ES-I3 (cell line): ENCODE measurements at regions not wholly inside any gene's neighbourhood (a gene's known extent, or its start where the extent isn't known, plus 50 kb on each side); places are given as distances from the start of the nearest gene placed in this dataset.

ENCODE experiments used
- H3K36me3 ChIP-seq: 2 replicates; pipeline ENCODE4 v1.6.1; 2013; ENCODE audit warnings: mild to moderate bottlenecking, low read length, control low read depth, moderate library complexity; ENCODE audit not compliant: insufficient read depth
- H3K4me1 ChIP-seq: 2 replicates; pipeline ENCODE4 v1.6.1; 2013; ENCODE audit warnings: mild to moderate bottlenecking, control low read depth, low read length; ENCODE audit not compliant: insufficient read depth
- H3K9ac ChIP-seq: 2 replicates; pipeline ENCODE4 v1.6.1; 2013; ENCODE audit warnings: low read depth, mild to moderate bottlenecking, low read length, moderate library complexity
- H3K9me3 ChIP-seq: 2 replicates; pipeline ENCODE4 v1.6.1; 2013; ENCODE audit warnings: mild to moderate bottlenecking, low read length, moderate library complexity; ENCODE audit not compliant: control insufficient read depth, insufficient read depth

DNA sequence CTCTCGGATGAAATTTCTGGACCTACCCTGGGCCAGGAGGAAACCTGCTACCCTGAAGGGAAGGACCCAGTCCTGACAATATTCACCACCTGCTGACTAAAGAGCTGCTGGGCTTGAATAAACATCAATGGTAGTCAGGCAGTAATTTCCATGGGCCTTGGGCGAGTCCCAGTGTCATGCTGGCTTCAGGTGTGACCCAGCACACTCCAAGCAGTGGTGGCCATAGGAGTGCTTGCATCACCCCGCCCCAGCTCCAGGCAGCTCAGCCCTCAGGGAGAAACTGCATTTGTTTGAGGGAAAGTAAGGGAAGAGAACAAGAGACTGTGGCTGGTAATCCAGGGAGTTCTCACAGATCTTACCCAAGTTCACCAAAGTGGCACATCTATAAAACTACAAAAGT lies 261.8 kb upstream of the DCBLD2 start:
- Histone ChIP-seq H3K9ac (no peak overlapping the region), H3K9me3 (peaks cover 18% of the 10 kb centered on the region), H3K4me1 (no peaks in the 10 kb centered on the region), H3K36me3 (no peaks in the 10 kb centered on the region)

DNA sequence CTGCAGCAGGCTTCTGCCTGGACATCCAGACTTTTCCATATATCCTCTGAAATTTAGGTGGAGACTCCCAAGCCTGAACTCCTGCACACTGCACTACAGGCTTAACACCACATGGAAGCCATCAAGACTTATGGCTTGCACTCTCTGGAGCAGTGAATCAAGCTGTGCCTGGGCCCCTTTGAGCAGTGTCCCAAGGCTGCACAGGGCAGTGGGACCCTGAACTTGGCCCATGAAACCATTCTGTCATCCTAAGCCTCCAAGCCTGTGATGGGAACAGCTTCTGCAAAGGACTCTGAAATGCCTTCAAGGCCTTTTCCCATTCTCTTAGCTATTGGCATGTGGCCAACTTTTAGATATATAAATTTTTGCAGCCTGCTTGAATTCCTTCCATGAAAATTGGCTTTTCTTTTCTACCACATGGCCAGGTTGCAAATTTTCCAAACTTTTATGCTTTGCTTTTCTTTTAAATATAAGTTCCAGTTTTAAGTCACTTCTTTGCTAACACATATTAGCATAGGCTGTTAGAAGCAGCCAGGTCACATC lies 257.8 kb upstream of the DCBLD2 start:
- Histone ChIP-seq H3K4me1 (no peaks in the 10 kb centered on the region), H3K9me3 (peaks cover 25% of the 10 kb centered on the region), H3K36me3 (no peaks in the 10 kb centered on the region), H3K9ac (no peak overlapping the region)

DNA sequence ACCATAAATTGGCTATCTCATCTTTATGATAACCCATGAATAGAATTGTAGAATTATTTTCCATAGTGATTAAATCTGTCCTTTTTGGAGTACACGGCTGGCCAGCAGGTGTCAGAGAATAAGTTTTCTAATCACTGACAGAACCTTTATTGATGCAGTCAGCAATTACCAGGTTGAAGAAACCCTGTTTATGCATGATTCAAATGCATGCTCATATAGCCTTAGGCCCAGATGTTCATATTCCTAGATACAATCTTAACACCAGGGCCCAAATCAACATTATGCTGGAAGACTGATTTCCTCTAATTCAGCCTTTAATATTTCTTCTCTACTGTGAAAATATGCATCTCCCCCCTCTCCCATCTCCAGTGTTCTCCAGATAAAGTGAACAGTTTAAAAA lies 243.5 kb upstream of the DCBLD2 start:
- H3K9ac ChIP-seq: no peak overlapping the region
- H3K4me1 ChIP-seq: no peaks in the 10 kb centered on the region; the same call in 1 of the 2 replicates
- no peaks in the 10 kb centered on the region for H3K36me3 ChIP-seq
- H3K9me3 ChIP-seq: no peaks in the 10 kb centered on the region

DNA sequence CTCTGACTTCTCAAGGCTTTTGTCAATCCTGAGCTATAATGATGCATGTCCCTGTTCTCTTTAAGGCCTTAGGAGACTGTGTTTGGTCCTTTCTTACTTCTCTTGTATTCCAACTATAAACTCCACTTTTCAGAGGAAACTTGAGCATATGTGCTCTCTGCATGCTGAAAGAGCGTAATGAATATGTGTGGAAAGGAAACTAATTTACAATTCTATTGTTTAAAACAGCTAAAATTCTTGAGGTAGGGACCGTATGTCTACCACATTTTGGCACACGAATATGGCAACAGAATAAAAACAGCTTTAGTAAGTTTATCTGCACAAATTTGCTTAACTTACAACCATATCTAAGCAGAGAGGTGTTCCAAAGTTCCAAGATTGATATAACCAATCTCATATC lies 242.0 kb upstream of the DCBLD2 start:
- no peaks in the 10 kb centered on the region; the same call in 1 of the 2 replicates for H3K4me1 ChIP-seq
- H3K9ac ChIP-seq: no peak overlapping the region
- H3K36me3 ChIP-seq: no peaks in the 10 kb centered on the region
- H3K9me3 ChIP-seq: no peaks in the 10 kb centered on the region

DNA sequence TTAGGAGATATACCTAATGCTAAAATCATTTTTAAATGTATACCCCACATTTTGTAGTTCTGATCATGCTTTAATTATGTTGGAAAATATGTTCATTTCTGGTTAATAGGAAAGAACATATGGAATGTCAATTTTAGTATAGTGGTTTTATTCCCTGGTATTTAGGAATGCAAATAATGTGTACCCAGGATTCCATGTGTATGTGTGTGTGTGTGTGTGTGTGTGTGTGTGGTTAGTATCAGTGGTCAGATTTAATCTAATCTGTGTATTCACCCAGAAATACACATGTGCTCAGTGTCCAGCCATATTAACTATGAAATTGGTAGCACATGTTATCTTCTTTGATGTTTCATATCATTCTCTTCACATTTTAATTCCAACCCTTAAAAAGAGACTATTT lies 233.5 kb upstream of the DCBLD2 start:
- Histone ChIP-seq H3K9ac (no peak overlapping the region), H3K9me3 (no peaks in the 10 kb centered on the region), H3K4me1 (no peaks in the 10 kb centered on the region), H3K36me3 (no peaks in the 10 kb centered on the region)

DNA sequence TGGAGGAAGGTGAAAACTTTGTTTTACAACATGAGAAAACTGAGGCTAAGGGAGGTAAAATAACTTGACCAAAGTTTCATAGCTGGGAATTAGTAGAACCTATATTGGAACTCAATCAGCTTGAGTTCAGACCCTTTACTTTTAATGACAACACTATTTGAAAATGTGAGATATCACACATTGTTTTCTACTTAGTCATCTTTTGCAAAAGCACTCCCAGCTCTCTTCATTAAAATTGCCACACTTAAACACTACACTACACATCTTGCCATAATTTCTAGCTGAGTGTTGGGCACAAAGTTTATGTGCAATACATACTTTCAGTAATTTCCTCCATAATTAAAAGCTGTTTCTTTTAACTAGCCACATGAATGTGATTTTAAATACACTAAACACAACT lies 230.4 kb upstream of the DCBLD2 start:
- no peaks in the 10 kb centered on the region for H3K36me3 ChIP-seq
- no peaks in the 10 kb centered on the region for H3K4me1 ChIP-seq
- no peak overlapping the region for H3K9ac ChIP-seq
- H3K9me3 ChIP-seq: no peaks in the 10 kb centered on the region

DNA sequence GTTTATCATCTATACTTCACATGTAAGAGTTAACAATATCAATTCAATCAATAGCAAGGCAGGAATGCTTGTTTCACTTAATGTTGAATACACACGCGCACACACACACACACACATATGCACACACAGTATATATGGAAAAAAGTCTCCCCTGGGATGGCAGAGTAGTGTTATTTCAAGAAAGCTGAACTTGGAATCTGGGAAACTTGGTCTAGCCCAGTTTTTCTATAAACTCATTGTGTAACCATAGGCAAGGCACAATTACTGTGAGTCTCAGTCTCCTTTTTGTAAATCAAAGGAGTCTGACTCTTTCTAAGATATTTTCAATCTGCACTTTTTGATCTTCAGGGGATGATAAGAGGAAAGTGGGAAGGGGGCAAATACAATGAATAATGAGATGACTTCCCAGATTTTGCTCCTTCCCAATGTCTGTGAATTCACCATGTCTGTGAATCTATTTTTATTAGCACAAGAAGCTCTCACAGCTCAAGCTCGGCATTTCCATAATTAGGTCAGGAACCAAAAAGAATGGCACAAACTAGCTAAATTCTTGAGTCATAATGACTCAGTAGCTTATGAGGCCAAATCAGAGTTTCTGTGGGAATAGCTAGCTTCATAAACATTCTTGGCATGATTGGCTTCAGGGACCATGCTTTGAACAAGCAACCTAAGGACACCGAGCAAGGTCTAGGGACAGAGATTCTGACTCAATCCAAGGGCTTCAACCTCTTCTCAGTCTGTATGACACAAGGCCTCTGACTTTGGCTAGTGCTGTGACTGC lies 227.4 kb upstream of the DCBLD2 start:
- no peaks in the 10 kb centered on the region for H3K4me1 ChIP-seq
- H3K9me3 ChIP-seq: no peaks in the 10 kb centered on the region
- H3K36me3 ChIP-seq: no peaks in the 10 kb centered on the region
- H3K9ac ChIP-seq: no peak overlapping the region

DNA sequence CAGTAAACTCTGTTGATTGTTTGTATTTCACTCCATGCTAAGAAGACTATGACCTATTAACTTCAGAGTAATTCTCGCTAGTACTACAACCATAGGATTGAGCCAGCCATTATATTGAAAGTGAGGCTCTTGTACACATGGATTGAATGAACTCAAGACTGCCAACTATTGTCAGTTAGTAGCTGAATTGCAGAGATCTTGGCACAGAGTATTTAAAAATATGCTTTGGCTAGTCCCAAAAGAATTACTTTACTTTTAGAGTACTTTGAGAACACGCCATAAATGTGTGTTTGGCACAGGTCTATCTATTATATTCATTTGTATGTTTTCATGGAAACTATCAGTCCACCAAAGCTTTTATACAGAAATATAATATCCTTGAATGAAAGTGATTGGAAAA lies 226.7 kb upstream of the DCBLD2 start:
- no peaks in the 10 kb centered on the region for H3K9me3 ChIP-seq
- no peaks in the 10 kb centered on the region for H3K36me3 ChIP-seq
- no peak overlapping the region for H3K9ac ChIP-seq
- no peaks in the 10 kb centered on the region for H3K4me1 ChIP-seq

DNA sequence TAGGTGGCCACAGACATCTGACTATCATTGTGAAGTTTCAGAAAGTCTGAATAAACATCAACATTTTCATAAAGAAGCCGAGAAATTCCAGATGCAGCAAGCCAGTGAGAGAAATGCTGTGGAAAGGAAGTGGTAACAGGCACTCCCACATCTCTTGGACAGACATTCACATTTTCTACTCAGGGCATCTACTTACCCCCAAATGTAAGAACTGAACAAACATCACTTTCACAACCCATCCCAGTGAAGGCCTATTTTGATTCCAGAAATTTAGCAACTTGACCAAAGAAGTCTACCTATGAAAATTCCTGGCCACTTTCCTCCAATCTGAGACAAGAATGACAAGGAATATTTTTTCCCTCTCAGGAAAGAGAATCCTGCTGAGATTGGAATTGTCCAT lies 224.8 kb upstream of the DCBLD2 start:
- H3K9me3 ChIP-seq: no peaks in the 10 kb centered on the region
- no peaks in the 10 kb centered on the region for H3K36me3 ChIP-seq
- H3K9ac ChIP-seq: no peak overlapping the region
- no peaks in the 10 kb centered on the region for H3K4me1 ChIP-seq

DNA sequence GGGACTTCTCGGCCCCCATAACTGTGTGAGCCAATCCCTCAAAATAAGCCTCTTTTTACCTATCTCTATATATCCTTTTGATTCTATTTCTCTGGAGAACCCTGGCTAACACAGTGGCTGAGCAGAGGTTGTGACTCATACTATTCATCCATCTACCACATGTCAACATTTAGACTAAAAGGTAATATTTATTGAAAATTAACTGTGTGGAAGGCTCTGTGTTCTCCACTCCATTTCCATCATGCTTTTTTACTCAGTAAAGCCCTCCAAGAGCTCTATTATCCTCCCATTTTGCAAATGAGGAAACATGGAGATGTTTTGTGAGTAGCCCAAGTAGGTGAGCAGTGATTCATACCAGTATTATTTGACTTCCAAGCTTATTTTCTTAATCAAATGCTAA lies 217.9 kb upstream of the DCBLD2 start:
- Histone ChIP-seq H3K36me3 (no peaks in the 10 kb centered on the region), H3K9ac (no peak overlapping the region), H3K4me1 (no peaks in the 10 kb centered on the region), H3K9me3 (no peaks in the 10 kb centered on the region)

DNA sequence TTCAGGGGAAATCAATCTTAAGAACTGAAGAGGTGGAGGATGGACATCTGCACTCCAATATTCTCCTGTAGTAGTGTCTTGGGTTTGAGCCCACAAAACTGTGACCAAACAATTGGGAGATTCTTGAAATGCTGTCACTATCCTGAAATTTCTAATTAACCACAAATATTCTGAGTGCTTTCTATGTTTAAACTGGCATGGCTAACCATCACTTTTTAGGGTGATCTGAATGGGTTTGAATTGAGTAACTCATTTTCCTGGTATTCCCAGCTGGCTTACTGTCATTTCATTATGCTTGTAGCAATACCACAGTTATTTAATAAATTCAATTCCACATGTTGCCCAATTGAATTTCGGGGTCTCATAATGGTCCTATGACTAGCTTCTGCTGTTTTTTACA lies 216.9 kb upstream of the DCBLD2 start:
- Histone ChIP-seq H3K36me3 (no peaks in the 10 kb centered on the region), H3K9ac (no peak overlapping the region), H3K9me3 (no peaks in the 10 kb centered on the region), H3K4me1 (no peaks in the 10 kb centered on the region)

DNA sequence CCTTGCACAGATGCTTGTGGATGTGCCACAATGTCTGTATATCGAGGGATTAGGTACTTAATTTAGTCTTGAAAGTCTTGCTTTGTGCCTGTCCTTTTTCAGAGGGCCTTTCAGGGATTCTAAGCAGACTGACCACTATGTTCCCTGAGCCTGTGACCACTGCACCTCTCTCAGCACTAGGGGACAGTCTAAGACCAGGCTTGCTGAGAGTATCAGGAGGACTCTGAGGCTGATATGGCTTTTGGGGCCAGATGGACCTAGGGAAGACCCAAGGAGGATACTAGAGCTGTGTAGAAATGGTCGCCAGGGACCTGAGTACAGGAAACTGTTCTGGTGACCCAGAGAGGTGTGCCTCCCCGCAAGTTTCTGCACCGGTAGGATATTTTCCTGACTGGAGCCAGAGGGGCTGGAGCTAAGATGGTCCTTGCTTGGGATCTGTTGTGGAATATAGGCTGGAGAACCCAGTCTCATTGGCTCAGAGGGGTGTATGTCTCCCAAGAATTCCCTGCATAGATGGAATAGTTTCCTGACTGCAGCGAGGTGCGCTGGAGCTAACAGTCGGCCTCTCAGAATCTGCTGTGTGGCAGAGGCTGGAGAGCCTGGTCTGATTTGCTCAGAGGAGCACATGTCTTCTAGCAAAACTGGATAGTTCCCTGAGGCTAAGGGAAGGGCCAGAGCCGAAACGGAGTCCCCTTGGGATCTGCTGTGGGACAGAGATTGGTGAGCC lies 213.2 kb upstream of the DCBLD2 start:
- no peaks in the 10 kb centered on the region for H3K36me3 ChIP-seq
- H3K9me3 ChIP-seq: no peaks in the 10 kb centered on the region
- no peaks in the 10 kb centered on the region for H3K4me1 ChIP-seq
- no peak overlapping the region for H3K9ac ChIP-seq

DNA sequence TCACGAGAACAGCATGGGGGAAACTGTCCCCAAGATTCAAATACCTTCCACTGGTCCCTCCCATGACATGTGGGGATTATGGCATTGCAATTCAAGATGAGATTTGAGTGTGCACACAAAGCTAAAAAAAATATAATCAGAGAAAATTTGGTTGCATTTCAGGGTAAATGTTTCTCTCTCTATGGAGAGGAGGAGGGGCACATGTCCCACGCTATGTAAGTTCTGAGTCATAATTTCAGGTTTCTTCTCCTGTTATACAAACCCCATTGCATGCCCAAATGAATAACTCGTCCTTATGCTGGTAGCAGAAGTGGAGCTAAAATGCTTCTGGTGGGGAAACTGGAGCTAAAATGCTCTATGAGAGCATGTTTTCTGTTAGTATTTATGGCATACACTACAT lies 209.7 kb upstream of the DCBLD2 start:
- no peaks in the 10 kb centered on the region for H3K9me3 ChIP-seq
- H3K4me1 ChIP-seq: no peaks in the 10 kb centered on the region
- H3K9ac ChIP-seq: no peak overlapping the region
- no peaks in the 10 kb centered on the region for H3K36me3 ChIP-seq

DNA sequence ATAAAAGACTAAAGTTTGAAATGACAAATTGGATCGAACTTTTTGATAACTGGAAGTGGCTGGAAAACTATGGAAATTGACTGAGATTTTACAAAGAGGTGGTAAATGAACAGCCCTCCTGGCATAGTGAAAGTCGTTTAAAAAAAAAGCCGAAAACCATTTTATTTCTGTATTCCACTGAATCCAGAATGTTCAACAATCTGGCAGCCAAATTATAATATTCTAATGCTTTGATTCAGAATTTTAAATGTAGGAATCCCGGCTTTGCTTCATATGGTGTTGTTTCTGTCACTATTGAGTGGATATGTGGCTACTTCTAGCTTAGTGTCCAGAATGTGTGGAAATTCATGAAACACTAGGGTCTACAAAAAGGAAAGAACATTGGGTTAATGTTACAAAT lies 208.9 kb upstream of the DCBLD2 start:
- H3K9ac ChIP-seq: no peak overlapping the region
- H3K36me3 ChIP-seq: no peaks in the 10 kb centered on the region
- H3K9me3 ChIP-seq: no peaks in the 10 kb centered on the region
- no peaks in the 10 kb centered on the region for H3K4me1 ChIP-seq

DNA sequence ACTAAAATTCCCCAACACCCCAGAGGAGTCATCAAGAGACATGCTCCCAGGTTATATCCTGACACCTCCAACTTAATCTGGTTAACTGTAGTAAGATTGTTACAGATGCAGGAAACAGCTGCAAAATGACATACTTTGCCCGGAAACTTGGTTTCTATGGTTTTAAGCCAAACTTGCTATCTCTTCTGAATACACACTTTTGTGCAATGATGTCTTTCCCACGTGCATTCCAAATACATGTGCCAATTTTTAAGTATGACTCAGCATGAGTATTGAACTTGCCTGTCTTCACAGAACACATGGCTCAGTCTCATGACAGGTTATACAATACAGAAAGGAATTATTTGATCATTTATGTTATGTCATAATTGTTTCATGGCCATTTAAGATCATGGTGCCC lies 207.0 kb upstream of the DCBLD2 start:
- Histone ChIP-seq H3K9me3 (no peaks in the 10 kb centered on the region), H3K4me1 (no peaks in the 10 kb centered on the region), H3K9ac (no peak overlapping the region), H3K36me3 (no peaks in the 10 kb centered on the region)
